GM21447 (cell line): ENCODE measurements at regions not wholly inside any gene's neighbourhood (a gene's known extent, or its start where the extent isn't known, plus 50 kb on each side); places are given as distances from the start of the nearest gene placed in this dataset.
"Not testable (repeated sequence)": the region's sequence is repeated elsewhere in the genome, so short reads cannot be mapped to it uniquely, and the experiment has no call there.

ENCODE experiments used
- ATAC-seq: cut with Tn5 transposase; IDR thresholded peaks from one replicate; pipeline ENCODE4 v1.9.1; 2021; ENCODE audit not compliant: unreplicated experiment

DNA sequence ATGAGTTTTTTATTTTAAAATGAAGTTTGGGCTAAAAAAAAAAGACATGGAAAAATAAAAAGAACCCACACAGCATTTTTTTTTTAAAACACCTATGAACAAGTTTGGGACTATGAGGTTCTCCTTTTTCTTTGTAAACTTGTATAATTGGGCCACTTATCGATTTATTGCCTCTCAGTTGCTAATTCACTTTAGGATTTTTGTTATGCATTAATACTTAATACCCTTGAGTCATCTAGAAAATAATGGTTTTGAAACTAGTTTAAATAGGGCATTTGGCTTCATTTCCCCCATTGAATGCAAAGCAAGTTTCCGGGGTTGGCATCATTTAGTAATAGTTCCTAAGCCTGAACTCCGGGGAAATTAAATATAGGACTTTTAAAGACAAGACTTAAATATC is 312.8 kb upstream of the RGS6 start:
- no peak for ATAC-seq

DNA sequence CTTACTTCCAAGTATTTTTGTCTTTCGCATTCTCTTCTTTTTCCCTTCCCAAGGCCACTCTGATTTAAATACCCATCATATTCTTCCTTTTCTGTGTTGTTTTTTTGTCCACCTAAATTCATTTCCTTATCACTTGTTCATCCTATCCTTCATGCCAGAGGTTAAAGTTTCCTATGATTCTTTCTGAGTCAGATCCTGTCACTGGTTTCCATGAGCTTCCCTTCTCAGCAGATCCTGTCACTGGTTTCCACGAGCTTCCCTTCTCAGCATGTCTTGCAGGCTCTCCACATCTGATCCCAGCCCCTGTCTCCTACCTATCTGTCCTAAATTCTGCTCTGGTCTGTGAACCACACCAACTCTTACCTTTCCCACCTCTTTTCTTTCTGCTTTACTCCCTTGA is 311.8 kb upstream of the RGS6 start:
- no peak for ATAC-seq

DNA sequence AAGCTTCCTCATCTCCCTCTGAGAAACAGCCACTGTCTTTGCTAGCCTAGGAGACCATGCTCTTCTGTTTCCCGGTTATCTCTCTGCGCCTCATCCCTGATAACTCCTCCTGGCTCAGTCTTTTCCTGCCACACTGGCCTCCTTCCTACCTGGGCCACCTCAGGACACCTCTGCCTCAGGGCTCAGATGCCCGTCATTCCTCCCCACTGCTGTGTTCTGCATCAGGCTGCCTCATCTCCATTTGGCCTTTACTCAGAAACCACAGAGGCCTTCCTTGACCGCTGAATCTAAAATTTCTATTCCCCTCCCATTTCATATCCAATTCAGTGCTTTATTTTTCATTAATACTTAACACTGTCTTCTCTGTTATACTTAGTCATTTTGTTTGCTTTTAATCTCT is 311.0 kb upstream of the RGS6 start:
- ATAC-seq = no peak

DNA sequence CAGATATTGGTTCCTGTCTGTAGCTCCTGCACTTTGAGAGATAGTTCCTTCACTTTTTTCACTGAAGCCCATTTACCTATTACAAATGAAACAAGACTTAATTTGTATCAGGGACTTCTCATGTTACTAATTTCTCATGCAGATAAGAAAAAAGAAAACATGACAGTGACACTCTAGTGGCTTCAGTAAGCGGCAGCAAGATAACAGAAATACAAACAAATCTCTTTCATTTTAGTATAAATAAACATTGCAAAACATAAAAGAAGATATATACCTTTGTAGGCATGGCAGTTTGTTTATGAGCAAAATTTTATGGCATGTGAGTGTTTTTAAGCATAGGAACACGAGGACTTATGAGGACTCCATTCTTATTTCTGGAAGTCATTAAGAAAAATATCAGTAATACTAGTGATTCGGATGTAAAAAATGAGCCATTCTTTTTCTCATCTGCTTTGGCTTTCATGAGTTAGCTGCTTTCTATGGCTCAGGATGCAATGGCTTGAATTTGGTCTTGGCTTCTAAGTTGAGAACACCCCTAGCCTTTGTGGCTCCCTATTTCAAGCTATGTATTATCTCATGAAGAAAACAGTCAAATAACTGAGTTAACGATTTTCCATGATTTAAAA is 310.1 kb upstream of the RGS6 start:
- ATAC-seq = no peak

DNA sequence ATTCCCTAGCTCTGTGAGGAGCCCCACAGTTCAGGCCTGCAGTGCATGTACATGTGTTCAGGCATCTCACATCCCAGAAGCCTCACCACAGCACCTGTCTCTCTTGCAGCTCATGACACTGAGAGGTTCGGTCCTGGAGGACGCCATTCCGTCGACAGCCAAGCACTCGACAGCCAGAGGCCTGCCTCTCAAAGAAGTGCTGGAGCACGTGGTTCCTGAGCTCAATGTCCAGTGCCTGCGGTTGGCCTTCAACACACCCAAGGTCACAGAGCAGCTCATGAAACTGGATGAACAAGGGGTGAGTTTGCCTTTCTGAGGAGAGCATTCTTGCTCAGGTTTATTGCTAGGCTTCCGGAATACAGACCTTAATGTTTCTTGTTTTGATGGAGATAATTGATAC is 308.3 kb upstream of the RGS6 start:
- no peak for ATAC-seq

DNA sequence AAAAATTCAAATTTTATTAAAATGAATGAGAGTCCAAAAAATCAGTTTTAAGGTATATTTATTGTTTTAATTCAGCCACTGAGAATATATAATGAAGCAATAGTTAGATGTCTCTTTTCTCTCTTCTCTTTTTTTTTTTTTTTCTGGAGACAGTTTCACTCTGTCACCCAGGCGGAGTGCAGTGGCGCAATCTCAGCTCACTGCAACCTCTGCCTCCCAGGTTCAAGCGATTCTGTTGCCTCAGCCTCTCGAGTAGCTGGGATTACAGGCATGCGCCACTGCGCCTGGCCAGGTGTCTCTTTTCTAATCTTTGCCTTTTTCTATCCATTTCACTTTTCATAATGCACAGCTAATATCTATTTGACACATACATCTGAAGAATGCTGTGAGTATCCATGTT is 307.1 kb upstream of the RGS6 start:
- ATAC-seq = no peak

DNA sequence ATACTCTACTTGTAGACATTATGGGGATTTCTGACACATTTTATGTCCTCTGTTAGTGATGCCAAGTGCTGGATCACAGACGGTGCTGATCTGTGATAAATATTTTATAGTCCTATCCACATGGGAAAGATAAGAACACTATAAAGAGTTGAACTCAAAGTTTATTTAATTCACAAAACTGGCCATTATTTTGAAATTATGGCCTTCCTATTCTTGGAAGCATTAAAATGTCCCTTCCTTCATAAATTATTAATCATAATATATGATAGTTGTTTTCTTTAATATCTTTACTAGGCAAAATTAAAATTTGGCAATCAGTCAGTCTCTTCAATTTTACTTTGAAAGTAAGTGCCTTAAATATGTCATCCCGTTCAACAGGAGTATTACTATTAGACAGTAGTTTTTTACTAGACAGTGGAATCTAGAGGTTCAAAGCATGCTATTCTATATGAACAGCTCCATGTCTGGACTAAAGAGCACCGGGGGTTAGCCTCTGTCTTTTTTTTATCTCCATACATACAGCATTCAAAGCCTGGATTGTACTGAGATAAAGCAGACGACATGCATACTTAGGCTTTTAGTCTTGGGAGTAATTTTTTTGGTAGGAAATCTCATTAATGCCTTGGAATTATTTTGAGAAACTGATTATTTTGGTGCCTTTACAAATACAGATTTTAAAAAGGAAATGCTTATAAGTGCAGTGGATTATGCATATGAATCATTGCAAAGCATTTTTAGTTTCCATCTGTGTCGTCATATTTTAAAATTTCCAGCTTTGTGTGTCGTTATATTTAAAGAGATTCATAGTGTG is 306.1 kb upstream of the RGS6 start:
- no peak for ATAC-seq

DNA sequence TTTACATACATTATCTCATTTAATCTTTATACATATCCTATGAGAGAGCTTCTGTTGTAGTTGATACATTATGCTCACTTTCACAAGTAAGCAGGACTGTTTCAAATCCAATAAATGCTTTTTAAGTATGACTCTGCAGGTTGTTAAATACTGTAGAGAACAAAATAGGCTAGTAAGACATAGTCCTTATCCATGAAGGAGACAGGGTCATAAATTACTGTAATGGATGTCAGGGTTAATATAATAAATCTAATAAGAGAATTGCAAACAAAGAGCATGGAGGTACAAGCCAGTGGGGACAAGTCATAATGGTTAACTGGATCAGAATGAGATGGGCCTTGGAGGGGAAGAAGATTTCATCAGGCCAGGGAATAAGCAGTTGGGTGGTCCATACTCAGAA is 303.8 kb upstream of the RGS6 start:
- ATAC-seq = no peak

DNA sequence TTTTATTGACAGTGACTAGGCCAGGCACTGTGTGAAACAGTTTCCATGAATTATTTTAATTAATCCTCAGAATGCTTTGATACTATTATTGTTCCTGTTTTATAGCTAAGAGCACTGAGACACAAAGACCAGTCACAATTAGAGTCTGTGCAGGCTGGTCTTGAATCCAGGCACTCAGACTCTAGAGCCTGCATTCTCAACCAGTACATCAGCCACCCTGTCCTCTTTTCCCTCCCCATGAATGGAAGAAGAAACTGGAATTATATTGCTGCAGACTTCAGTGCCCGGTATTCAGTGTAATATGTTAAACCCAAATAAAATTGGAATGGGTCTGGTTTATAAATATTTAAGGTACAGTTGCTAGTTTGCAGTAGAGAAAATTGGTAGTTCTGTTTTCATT is 303.0 kb upstream of the RGS6 start:
- ATAC-seq = no peak

DNA sequence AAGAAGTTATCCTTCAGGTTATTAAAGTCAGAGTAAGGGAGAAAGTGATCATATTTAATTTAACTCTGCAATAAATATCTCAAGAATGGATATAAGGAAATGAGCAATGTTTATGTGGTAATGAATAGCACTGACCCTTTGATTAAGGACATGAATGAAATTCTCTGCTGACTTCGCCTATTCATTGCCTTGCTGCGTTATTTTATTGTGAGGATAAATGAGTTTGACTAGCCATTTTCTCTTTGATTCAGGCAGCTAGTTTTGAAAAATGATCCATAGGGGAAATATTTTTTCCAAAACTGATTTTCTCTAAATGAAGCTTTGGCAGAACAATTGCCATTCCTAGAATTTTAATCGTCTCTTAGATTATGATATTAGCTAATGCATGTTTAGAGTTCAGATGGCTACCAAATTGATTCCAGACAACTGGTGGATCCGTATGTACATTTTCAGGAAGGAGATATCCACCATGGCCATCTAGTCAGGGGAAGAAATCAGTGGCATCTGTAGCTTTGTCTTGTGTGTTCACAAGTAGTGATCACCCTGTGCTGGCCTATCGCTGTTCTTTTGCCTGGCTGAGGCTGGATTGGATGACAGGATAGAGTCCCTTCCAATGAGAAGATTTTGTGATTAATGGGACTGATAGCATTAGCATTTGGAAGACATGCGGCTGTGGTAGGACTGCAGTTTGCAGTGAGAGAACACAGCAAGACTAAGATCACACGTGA is 302.3 kb upstream of the RGS6 start:
- no peak for ATAC-seq

DNA sequence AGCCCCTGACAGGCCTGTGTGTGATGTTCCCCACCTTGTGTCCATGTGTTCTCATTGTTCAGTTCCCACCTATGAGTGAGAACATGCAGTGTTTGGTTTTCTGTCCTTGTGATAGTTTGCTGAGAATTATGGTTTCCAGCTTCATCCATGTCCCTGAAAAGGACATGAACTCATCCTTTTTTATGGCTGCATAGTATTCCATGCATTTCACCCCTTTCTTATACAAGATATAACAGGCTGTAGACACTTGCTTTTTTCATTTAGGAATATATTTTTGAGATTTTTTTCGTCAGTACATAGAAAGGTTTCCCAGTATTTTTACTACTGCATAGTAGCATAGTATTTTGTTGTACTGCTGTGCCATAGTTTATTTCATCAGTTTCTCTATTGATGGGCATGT is 301.2 kb upstream of the RGS6 start:
- ATAC-seq = not testable (repeated sequence)

DNA sequence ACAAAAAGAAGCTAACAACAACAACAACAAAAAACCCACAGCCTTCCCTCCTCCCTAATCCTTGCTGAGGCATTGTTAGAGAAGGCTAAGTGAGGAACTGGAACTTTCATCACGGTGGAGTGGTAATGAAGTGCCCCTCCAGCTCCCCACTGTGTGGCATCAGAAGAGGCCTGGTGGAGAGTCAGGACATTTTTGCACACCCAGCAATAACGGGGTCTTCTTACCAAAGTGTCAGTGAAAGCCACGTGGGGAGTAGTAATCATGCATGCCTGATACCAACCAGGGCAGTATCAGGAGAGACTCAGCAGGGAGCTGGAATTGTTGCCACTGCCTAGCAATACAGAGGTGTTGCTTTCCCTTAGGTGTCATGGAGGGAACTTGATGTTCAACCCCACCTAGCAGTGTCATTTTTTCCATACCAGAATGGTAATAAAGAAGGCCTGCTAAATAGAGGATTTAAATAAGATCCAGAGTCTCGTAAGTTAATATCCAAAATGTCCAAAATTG is 299.7 kb upstream of the RGS6 start:
- ATAC-seq = no peak

DNA sequence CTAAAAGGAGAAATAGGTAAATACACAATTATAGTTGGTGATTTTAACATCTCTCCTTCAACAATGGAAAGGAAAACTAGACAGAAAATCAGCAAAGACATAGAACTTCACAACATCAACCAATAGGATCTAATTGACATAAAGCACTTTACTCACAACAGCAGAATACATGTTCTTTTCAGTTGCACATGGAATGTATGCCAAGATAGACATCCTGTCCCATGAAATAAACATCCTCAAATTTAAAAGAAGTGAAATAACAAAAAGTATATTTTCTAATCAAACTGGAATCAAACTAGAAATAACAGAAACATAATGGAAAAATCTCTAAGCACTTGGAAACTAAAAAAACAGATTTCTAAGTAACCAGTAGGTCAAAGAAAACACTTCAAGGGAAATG is 296.2 kb upstream of the RGS6 start:
- no peak for ATAC-seq

DNA sequence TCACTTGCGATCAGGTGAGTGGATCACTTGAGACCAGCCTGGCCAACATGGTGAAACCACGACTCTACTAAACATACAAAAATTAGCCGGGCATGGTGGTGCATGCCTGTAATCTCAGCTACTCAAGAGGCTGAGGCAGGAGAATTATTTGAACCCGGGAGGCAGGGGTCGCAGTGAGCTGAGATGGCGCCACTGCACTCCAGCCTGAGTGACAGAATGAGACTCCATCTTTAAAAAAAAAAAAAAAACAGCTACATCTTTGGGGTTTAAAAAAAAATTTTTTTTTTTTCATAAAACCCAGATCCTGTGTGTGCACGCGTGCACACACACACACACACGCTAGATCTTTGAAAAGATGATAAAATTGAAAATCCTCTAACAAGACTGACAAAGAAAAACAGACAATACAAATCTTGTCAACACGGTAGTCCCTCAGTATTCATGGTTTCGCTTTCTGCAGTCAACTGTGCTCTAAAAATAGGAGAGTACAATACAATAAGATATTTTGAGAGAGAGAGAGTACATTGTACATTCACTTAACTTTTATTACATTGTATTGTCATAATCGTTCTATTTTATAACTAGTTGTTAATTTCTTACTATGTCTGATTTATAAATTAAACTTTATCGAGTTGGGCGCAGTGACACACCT is 295.3 kb upstream of the RGS6 start:
- no peak for ATAC-seq

DNA sequence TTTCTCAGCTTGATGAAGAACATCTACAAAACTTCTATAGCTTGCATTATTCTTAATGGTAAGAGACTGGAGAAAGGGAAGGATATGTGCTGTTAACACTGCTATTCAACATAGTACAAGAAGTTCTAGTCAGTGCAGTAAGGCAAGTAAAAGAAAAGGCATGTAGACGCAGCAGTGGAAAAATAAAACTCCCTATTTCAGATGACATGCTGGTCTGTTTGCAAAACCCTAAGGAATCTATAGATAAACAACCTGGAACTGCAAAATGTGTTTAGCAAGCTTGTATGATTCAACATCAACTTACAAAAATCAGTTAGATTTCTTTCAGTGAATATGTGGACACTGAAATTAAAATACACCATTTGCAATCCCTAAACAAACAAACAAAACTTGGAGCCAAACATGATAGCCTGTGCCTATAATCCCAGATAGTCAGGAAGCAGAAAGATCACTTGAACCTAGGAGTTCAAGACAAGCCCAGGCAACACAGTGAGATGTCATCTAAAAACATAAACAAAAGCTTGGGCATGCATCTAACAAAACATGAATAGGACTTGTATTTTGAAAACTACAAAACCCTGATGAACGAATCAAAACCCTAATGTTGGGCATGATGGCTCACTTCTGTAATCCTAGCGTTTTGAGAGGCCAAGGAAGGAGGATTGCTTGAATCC is 293.6 kb upstream of the RGS6 start:
- no peak for ATAC-seq

DNA sequence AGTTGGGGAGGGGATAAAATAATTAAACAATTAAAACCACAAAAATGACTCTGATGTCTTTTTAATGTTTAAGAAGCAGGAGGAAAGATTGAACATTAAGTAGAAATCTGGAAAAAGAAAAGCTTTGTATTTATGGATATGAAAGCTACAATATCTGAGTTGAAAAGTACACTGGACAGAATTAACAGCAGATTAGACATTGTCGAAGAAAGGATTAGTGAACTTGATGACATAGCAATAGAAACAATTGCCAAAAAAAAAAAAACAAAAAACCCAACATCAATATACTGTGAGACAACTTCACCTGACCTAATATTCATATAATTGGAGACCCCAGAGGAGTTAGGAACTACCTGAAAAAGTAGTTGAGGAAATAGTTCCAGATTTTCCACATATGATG is 289.5 kb upstream of the RGS6 start:
- no peak for ATAC-seq

DNA sequence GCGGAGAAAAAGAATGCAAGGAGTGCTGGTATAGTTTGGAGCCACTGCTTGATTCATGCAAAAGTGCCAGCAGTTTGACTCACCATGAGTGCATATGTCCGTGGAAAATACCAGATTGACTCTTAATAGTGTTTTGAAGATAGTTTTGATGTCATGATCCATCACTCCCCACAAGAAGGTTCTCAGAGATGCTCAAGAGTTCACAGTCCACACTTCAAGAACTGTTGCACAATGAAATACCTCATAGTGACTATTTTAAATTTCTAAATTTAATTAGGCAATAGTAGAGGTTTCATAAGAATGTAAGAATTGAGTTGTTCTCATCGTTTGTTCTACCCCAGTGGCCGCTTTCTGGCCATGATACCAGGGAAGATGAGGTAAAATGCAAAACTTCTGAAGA is 286.6 kb upstream of the RGS6 start:
- ATAC-seq = no peak

DNA sequence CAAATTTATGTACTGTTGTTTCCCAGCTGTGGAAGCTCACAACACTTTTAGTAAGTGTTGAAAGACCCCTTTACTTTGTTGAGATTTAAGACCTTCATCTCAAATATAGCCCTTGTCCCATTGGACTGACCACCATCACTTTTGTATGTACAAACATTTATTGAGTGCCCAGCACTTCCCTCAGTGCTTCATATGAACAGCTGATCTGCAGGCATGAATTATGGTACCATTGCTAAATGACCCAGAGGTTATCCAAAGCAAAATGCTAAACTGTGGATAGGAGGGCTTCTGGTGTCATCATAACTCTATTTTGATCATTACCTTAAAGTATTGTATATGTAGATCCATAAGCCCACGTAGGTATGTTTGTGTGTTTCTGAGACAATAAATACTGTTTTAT is 285.7 kb upstream of the RGS6 start:
- ATAC-seq = no peak

DNA sequence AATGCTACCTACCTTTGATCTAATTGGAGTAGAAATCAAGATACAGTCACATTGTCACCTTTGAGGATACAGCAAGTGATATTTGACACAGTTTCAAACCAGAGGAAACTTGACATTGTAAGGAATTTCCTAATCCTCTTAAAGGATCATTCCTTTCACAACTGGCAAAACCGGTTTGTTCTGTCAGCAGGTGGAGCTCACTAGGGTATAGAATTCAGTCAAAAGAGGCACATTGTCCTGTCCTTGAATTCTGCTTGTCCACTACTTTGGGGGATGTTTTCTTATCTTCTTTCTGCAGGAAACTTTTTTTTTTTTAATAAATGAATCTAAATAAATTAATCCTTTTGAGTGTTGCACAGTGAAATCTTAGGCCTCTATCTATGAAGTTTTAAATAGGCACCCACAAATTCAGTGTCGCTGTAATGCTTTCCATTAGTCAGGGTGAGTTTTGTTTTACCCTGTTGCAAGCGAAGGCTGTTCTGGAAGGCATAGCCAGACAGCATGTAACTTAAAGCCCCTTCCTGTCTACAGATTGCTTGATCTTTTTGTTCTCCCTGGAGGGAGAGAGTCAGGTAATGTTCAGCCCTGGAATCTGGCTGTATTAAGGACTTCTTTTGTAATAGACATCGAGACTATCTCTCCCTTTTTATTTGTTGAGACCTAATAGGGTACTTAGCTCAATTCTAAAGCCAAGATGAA is 285.0 kb upstream of the RGS6 start:
- no peak for ATAC-seq

DNA sequence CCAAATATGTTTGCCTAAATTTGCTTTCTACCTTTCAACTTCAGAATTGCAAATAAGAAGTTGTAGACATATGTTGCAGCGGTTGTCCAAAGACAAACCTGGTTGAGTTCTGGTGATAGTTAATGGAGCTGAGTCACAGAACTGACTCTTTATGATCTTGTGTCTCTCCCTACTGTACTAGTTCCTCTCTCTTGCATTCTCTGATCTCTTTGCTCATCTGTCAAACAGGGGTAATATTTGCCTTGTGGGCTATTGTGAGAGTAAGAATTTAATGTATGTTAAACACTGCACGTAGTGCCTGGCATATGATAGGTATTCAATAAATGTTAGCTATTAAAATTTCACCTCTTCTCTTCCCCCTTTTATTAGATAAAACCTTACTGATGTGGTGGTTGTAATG is 283.5 kb upstream of the RGS6 start:
- no peak for ATAC-seq
